Epithelial cell of proximal tubule (primary cell): ENCODE measurements at regions not wholly inside any gene's neighbourhood (a gene's known extent, or its start where the extent isn't known, plus 50 kb on each side); places are given as distances from the start of the nearest gene placed in this dataset.

Source experiments
- DNase-seq: peaks from one replicate; pipeline ENCODE4 v3.0.0-alpha.2; 2011; ENCODE audit warnings: low read depth
- H3K4me3 ChIP-seq: 2 replicates; pipeline ENCODE4 v1.5.1; 2011; ENCODE audit warnings: low read depth, mild to moderate bottlenecking, low read length
- CTCF ChIP-seq: conservative IDR thresholded peaks from 2 replicates; pipeline ENCODE4 v1.5.1; 2012; ENCODE audit warnings: low read depth, mild to moderate bottlenecking, low read length

DNA sequence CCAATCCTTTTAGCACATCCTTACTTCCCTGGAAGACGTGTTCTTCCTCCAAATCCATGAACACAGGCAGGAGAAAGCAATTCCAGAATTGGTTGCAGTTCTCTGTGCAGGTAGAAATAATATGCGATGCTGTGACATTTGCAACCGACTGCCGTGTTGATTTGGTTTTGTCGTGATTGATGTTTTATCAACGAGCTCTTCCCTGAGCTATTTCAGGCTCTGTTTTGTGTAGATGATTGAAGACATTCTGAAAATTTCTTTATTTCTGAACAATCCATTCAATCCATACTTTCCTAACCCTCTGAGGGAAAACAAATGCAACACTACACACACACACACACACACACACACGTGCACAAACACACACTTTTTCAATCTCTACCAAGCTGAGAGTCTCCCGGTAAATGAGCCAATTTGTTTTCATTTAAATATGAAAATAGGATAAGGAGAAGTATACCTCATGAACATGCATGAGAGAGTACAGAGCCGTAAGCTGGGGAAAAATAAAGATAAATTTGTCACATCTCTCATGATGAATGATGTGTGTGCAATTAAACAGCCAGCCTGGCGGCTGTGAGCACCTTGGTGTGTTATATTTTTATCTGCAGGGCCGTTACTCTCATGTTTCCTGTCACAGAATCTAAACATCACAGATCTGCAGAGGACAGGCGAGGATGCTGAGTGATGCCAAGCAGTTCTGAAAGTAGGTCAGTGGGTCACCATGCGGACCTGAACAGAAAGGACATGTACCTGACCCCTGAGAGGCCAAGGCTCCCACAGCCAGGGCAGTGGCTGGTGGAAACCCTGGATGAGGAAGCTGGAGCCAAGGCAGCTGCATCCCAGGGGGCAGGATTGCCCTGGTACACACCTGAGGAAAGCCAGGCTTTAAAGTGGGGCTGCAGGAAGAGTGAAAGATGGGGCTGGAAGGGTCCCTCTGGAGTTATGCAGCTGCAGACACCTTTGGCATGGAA, 64.8 kb downstream of the PDCL3 start:
- no peak for DNase-seq
- no peak for TF ChIP-seq CTCF
- no peak overlapping the region for H3K4me3 ChIP-seq

GRCh38 chr2:100628506-100628905, 65.7 kb downstream of the PDCL3 start:
- TF ChIP-seq CTCF = no peak
- no peak overlapping the region for H3K4me3 ChIP-seq

GRCh38 chr2:100629309-100629708, 66.5 kb downstream of the PDCL3 start:
- TF ChIP-seq CTCF = no peak
- DNase-seq = no peak
- H3K4me3 ChIP-seq = no peak overlapping the region

More at GRCh38 chr2:100628506-100628905, 65.7 kb downstream of the PDCL3 start:
- no peak for DNase-seq

GRCh38 chr2:100630473-100630977, 67.7 kb downstream of the PDCL3 start:
- no peak for DNase-seq
- no peak for TF ChIP-seq CTCF
- no peak overlapping the region for H3K4me3 ChIP-seq

GRCh38 chr2:100632037-100632436, 69.2 kb downstream of the PDCL3 start:
- TF ChIP-seq CTCF = no peak
- H3K4me3 ChIP-seq = no peak overlapping the region
- no peak for DNase-seq

- no peak for TF ChIP-seq CTCF
- no peak overlapping the region for H3K4me3 ChIP-seq
- DNase-seq = no peak
Measured at GRCh38 chr2:100632759-100633158, 70.0 kb downstream of the PDCL3 start.
